Stimulated activated naive CD8-positive, alpha-beta T cell treated with anti-CD3 and anti-CD28 coated beads, Interleukin-15, Interleukin-2, amounts not matched to agents 100 ng/mL and 50 ng/mL, for 24 hours (primary cell): ENCODE measurements at regions not wholly inside any gene's neighbourhood (a gene's known extent, or its start where the extent isn't known, plus 50 kb on each side); places are given as distances from the start of the nearest gene placed in this dataset.
"Not testable (repeated sequence)": the region's sequence is repeated elsewhere in the genome, so short reads cannot be mapped to it uniquely, and the experiment has no call there.

Source experiments
- H3K27ac Mint-ChIP-seq: one replicate; pipeline ENCODE4 v1.8.0; 2021; ENCODE audit warnings: mild to moderate bottlenecking, mixed read lengths
- H3K27me3 Mint-ChIP-seq: one replicate; pipeline ENCODE4 v1.8.0; 2021; ENCODE audit warnings: mixed read lengths
- H3K36me3 Mint-ChIP-seq: one replicate; pipeline ENCODE4 v1.8.0; 2021; ENCODE audit warnings: low read depth, mixed read lengths
- H3K4me1 Mint-ChIP-seq: one replicate; pipeline ENCODE4 v1.8.0; 2021; ENCODE audit warnings: low read depth, mixed read lengths
- H3K4me3 Mint-ChIP-seq: one replicate; pipeline ENCODE4 v1.8.0; 2021; ENCODE audit warnings: mild to moderate bottlenecking, mixed read lengths
- H3K9me3 Mint-ChIP-seq: one replicate; pipeline ENCODE4 v1.8.0; 2021; ENCODE audit warnings: mixed read lengths

DNA sequence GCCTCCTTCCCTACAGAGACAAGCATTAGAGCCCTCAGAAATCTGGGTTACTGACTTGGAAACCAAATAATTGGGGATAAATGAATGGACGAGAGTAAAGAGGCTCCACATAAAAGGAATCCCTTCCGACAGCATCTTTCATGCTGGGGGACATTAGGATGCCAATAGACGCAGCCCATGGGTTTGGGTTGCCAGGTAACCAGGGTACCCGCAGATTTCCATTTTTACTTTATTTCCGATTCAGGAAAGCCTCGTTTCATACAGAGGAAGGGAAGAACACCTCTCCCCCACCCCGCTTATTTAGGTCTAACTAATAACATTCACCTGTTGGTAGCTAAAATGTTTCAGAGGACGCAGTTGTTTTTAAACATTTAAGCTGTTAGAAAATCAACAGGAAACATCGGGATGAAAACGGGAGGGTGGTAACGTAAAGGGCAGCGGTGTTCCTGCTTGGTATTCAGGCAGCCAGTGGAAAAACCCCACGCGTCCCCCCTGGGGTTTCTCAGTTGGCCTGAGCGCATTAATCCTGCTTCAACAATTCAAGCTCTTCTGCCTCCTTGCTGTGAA, 179.5 kb downstream of the YTHDC2 start:
- H3K4me1 Mint-ChIP-seq, result no peaks in the 10 kb centered on the region
- no peak overlapping the region for H3K4me3 Mint-ChIP-seq
- no peaks in the 10 kb centered on the region for H3K36me3 Mint-ChIP-seq
- no peaks in the 10 kb centered on the region for H3K9me3 Mint-ChIP-seq
- H3K27me3 Mint-ChIP-seq, result peaks cover 55% of the 10 kb centered on the region
- H3K27ac Mint-ChIP-seq, result no peak overlapping the region

GRCh38 chr5:113693701-113694100, 180.2 kb downstream of the YTHDC2 start:
- peaks cover 53% of the 10 kb centered on the region for H3K27me3 Mint-ChIP-seq

GRCh38 chr5:113694576-113694975, 181.1 kb downstream of the YTHDC2 start:
- Mint-ChIP-seq H3K36me3 (no peaks in the 10 kb centered on the region), H3K4me1 (no peaks in the 10 kb centered on the region), H3K9me3 (no peaks in the 10 kb centered on the region), H3K27me3 (peaks cover 47% of the 10 kb centered on the region), H3K27ac (no peak overlapping the region), H3K4me3 (no peak overlapping the region)

More at GRCh38 chr5:113693701-113694100, 180.2 kb downstream of the YTHDC2 start:
- Mint-ChIP-seq H3K36me3 (no peaks in the 10 kb centered on the region), H3K9me3 (no peaks in the 10 kb centered on the region), H3K27ac (no peak overlapping the region), H3K4me1 (no peaks in the 10 kb centered on the region), H3K4me3 (no peak overlapping the region)

DNA sequence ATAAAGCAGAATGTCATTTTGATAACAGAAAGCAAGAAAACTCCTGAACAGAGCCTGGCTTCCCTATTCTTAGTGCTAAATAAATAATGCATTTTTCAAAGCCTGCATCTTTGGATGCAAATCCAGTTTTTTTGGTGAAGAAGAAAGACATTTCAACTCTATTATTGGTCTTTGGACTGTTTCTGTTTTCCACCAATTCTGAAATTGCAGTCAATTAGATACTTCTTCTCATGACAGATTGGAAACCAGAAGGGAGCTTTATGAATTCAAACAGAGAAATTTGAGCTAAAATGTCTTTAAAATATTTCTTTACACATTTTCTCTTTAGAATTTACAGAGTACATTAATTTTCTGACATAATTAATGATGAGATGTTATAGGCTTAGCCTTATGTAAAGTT, 189.8 kb downstream of the YTHDC2 start:
- no peak overlapping the region for H3K27ac Mint-ChIP-seq
- no peak overlapping the region for H3K4me3 Mint-ChIP-seq
- no peaks in the 10 kb centered on the region for H3K27me3 Mint-ChIP-seq
- H3K9me3 Mint-ChIP-seq, result peaks cover 13% of the 10 kb centered on the region
- H3K4me1 Mint-ChIP-seq, result no peaks in the 10 kb centered on the region
- no peaks in the 10 kb centered on the region for H3K36me3 Mint-ChIP-seq

DNA sequence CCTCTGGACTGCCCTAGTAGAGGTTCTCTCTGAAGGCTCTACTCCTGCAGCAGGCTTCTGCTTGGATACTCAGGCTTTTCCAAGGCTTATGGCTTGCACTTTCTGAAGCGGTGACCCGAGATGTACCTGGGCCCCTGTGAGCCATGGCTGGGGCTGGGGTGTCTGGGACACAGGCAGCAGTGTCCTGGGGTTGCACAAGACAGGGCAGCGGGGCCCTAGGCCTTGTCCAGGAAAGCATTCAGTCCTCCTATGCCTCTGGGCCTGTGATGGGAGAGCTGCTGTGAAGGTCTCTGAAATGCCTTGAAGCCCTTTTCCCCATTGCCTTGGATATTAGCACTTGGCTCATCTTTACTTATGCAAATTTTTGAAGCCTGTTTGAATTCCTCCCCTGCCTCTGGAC, 192.2 kb downstream of the YTHDC2 start:
- no peaks in the 10 kb centered on the region for H3K36me3 Mint-ChIP-seq
- no peak overlapping the region for H3K27ac Mint-ChIP-seq
- H3K4me1 Mint-ChIP-seq, result no peaks in the 10 kb centered on the region
- H3K27me3 Mint-ChIP-seq, result no peaks in the 10 kb centered on the region
- H3K9me3 Mint-ChIP-seq, result peaks cover 13% of the 10 kb centered on the region
- no peak overlapping the region for H3K4me3 Mint-ChIP-seq

GRCh38 chr5:113713051-113713450, 199.6 kb downstream of the YTHDC2 start:
- no peak overlapping the region for H3K4me3 Mint-ChIP-seq
- H3K4me1 Mint-ChIP-seq, result no peaks in the 10 kb centered on the region
- H3K27ac Mint-ChIP-seq, result no peak overlapping the region
- H3K36me3 Mint-ChIP-seq, result no peaks in the 10 kb centered on the region
- H3K27me3 Mint-ChIP-seq, result peaks cover 5% of the 10 kb centered on the region
- H3K9me3 Mint-ChIP-seq, result peaks cover 30% of the 10 kb centered on the region

- H3K36me3 Mint-ChIP-seq, H3K27me3 Mint-ChIP-seq, H3K27ac Mint-ChIP-seq, H3K4me1 Mint-ChIP-seq, H3K4me3 Mint-ChIP-seq: not testable (repeated sequence)
- peaks cover 33% of the 10 kb centered on the region for H3K9me3 Mint-ChIP-seq
Observed at GRCh38 chr5:113715921-113716320, 202.4 kb downstream of the YTHDC2 start.

DNA sequence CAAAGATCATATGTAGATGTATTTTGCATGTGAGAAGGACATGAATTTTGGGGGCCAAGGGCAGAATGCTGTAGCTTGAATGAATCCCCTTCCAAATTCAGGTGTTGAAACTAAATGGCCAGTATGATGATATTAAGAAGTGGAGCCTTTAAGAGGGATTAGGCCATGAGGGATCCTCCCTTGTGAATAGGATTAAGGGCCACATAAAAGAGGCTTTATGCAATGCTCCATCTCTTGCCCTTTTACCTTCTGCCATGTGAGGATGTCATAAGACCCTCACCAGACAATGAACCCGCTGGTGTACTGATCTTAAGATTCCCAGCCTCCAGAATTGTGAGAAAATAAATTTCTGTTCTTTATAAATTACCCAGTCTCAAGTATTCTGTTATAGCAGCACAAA, 206.1 kb downstream of the YTHDC2 start:
- Mint-ChIP-seq H3K36me3 (no peaks in the 10 kb centered on the region), H3K27me3 (no peaks in the 10 kb centered on the region), H3K4me1 (no peaks in the 10 kb centered on the region), H3K27ac (no peak overlapping the region), H3K4me3 (no peak overlapping the region), H3K9me3 (peaks cover 22% of the 10 kb centered on the region)

- Mint-ChIP-seq H3K4me3 (no peak overlapping the region), H3K27me3 (no peaks in the 10 kb centered on the region), H3K9me3 (peaks cover 12% of the 10 kb centered on the region), H3K36me3 (no peaks in the 10 kb centered on the region), H3K4me1 (no peaks in the 10 kb centered on the region), H3K27ac (no peak overlapping the region)
Observed at GRCh38 chr5:113721171-113721570, 207.7 kb downstream of the YTHDC2 start.

- H3K27me3 Mint-ChIP-seq, result no peaks in the 10 kb centered on the region
- no peaks in the 10 kb centered on the region for H3K36me3 Mint-ChIP-seq
- H3K4me1 Mint-ChIP-seq, result no peaks in the 10 kb centered on the region
- peaks cover 4% of the 10 kb centered on the region for H3K9me3 Mint-ChIP-seq
- H3K27ac Mint-ChIP-seq, result no peak overlapping the region
- H3K4me3 Mint-ChIP-seq, result no peak overlapping the region
Observed at GRCh38 chr5:113723021-113723420, 209.5 kb downstream of the YTHDC2 start.

DNA sequence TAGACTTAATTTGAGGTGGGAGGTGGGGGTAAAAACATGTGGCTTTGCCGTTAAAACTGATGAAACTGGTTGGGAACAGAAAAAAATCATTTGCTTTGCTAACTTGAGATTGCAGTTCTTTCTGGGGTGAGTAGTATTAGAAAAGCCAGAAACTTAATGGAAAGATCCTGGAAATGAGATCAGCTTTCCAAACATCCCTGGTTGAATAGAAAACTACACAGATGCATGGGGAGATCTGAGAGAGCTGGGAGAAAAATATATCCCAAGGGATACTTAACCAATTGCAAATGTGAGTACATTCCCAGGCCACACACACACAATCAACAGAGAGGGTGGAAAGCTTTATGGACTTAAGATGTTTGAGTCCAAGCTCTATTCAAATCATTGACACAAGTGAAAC, 222.3 kb downstream of the YTHDC2 start:
- Mint-ChIP-seq H3K36me3 (no peaks in the 10 kb centered on the region), H3K27ac (no peak overlapping the region), H3K27me3 (no peaks in the 10 kb centered on the region), H3K9me3 (no peaks in the 10 kb centered on the region), H3K4me1 (no peaks in the 10 kb centered on the region), H3K4me3 (no peak overlapping the region)

DNA sequence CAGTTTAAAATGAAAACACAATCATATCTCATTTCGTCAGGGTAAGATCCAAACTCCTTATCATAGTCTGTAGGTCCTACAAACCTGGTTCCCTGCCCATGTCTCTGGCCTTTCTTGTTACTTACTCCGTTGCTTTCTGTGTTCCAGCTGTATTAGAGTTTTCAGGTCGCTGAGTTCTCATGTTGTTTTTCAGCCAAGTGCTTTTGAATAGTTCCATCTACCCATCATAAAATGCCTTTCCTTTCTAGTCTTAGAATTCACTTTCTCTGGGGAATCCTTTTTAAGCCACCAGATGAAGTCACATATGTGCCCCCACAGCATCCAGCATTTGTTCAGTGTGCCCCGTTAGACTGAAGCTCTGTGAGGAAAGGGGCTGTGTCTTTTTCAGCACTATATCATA, 228.7 kb downstream of the YTHDC2 start:
- Mint-ChIP-seq H3K4me1 (no peaks in the 10 kb centered on the region), H3K27ac (no peak overlapping the region), H3K4me3 (no peak overlapping the region), H3K36me3 (no peaks in the 10 kb centered on the region), H3K9me3 (no peaks in the 10 kb centered on the region), H3K27me3 (no peaks in the 10 kb centered on the region)

DNA sequence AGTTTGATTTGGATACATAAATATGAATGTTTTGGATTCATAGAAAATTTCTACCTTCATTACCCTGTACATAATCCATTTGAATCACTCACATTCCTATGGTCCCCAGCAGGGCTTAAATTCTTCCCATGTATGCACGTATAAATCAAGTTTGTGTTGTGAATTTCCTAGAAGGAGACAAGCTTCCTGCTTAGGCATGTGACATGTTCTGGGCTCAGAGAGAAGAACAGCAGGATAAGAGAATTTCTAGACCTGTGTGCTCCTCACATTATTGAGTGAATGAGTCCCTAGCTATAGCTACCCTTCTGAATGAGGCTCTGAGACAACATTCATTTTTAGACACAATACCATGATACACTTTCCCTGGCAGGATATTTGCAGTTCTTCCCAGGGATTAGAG, 229.1 kb downstream of the YTHDC2 start:
- no peaks in the 10 kb centered on the region for H3K36me3 Mint-ChIP-seq
- no peaks in the 10 kb centered on the region for H3K9me3 Mint-ChIP-seq
- no peak overlapping the region for H3K27ac Mint-ChIP-seq
- no peak overlapping the region for H3K4me3 Mint-ChIP-seq
- H3K27me3 Mint-ChIP-seq, result no peaks in the 10 kb centered on the region
- H3K4me1 Mint-ChIP-seq, result no peaks in the 10 kb centered on the region

DNA sequence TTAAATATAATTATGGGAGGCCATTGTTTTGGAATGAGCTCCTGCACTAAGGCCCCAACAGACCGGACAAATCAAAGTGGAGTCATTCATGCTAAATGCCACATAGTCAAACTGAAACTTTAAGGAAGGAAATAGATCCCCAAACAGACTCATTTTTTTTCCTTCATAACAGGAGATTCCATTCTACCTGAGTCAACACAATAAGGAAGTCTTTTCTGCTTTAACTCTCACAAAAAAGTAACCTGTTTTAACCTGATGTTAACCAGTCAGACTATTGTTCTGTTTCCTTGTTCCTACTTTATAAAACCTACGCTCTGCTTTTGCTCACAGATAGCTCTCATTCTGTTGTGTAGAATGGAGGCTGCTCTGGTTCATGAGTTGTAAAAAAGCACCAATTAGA, 234.9 kb downstream of the YTHDC2 start:
- Mint-ChIP-seq H3K9me3 (peaks cover 3% of the 10 kb centered on the region), H3K4me1 (no peaks in the 10 kb centered on the region), H3K27me3 (no peaks in the 10 kb centered on the region)

GRCh38 chr5:113749334-113749733, 235.8 kb downstream of the YTHDC2 start:
- Mint-ChIP-seq H3K4me3 (no peak overlapping the region), H3K4me1 (no peaks in the 10 kb centered on the region), H3K27me3 (no peaks in the 10 kb centered on the region), H3K9me3 (peaks cover 3% of the 10 kb centered on the region), H3K36me3 (no peaks in the 10 kb centered on the region), H3K27ac (no peak overlapping the region)

More for the DNA sequence above, 234.9 kb downstream of the YTHDC2 start:
- Mint-ChIP-seq H3K27ac (no peak overlapping the region), H3K4me3 (no peak overlapping the region), H3K36me3 (no peaks in the 10 kb centered on the region)

DNA sequence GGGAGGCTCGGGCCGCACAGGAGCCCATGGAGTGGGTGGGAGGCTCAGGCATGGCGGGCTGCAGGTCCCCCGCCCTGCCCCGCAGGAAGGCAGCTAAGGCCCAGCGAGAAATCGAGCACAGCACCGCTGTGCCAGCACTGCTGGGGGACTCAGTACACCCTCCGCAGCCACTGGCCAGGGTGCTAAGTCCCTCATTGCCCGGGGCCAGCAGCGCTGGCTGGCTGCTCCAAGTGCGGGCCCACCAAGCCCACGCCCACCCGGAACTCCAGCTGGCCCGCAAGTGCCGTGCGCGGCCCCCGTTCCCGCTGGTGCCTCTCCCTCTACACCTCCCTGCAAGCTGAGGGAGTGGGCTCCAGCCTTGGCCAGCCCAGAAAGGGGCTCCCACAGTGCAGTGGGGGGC, 239.7 kb downstream of the YTHDC2 start:
- H3K4me1 Mint-ChIP-seq, H3K27ac Mint-ChIP-seq, H3K4me3 Mint-ChIP-seq, H3K36me3 Mint-ChIP-seq, H3K27me3 Mint-ChIP-seq, H3K9me3 Mint-ChIP-seq: not testable (repeated sequence)
